ENCODE measurements at regions not wholly inside any gene's neighbourhood (a gene's known extent, or its start where the extent isn't known, plus 50 kb on each side); places are given as distances from the start of the nearest gene placed in this dataset.

DNA sequence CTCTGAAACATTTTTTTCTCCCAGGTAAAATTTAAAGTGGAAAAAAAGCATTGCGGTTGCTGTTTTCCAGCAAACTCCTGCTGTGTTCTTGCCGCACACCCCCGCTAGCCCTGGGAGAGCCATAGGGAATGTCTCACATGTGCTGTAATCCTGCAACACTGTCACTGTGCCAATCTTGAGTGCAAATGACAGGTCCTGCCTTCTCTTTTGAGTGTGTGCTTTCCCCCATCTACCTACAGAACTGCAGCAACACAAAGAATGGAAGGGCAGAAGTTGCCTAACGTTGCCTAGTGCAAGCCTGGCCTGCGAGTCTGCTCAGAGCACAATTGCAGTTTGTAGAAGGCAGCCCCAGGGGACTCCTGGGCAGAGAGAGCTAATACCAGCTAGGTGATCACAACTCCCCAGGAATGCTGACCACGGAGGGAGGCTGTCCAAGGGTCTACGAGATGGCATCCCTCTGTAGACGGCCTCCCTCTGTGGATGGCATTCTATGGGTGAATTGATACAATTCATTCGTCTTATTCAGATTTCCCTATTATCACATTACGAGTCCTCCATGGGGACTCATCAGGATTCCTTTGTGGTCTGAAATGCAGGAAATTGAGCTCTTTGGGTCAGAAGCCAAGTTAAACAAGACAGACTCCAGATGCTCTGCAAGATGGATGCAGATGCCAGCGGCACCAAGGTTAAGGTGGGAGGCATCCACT is 172.6 kb upstream of the S1PR3 start:
- Histone ChIP-seq H3K4me1 (peaks cover 15 to 32% (median 19%) of the 10 kb centered on the region in 4 donors), H3K4me3 (no peak overlapping the region), H3K27me3 (no peaks in the 10 kb centered on the region), H3K36me3 (no peaks in the 10 kb centered on the region), H3K9me3 (peaks cover 0 to 4% (median 0%) of the 10 kb centered on the region in 4 donors), H3K27ac (replicated peaks in 1 of 4) (no peak overlapping the region)
- intact Hi-C loops (cut with DNase I): no loop called here
- TF ChIP-seq, protein P1, sequence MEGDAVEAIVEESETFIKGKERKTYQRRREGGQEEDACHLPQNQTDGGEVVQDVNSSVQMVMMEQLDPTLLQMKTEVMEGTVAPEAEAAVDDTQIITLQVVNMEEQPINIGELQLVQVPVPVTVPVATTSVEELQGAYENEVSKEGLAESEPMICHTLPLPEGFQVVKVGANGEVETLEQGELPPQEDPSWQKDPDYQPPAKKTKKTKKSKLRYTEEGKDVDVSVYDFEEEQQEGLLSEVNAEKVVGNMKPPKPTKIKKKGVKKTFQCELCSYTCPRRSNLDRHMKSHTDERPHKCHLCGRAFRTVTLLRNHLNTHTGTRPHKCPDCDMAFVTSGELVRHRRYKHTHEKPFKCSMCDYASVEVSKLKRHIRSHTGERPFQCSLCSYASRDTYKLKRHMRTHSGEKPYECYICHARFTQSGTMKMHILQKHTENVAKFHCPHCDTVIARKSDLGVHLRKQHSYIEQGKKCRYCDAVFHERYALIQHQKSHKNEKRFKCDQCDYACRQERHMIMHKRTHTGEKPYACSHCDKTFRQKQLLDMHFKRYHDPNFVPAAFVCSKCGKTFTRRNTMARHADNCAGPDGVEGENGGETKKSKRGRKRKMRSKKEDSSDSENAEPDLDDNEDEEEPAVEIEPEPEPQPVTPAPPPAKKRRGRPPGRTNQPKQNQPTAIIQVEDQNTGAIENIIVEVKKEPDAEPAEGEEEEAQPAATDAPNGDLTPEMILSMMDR (IDR thresholded peaks at IDR 0.05): no peak
- TF ChIP-seq EP300 (IDR thresholded peaks at IDR 0.05): no peak
- TF ChIP-seq POLR2AphosphoS5 (IDR thresholded peaks at IDR 0.05): no peak
- TF ChIP-seq POLR2A (IDR thresholded peaks at IDR 0.05; ENCODE audit: low read depth): no peak
- peak; percentile 89 for DNase-seq (ENCODE audit: extremely low spot score)
- WGBS: 75% methylated on average over 9 of the region's 11 CpGs

DNA sequence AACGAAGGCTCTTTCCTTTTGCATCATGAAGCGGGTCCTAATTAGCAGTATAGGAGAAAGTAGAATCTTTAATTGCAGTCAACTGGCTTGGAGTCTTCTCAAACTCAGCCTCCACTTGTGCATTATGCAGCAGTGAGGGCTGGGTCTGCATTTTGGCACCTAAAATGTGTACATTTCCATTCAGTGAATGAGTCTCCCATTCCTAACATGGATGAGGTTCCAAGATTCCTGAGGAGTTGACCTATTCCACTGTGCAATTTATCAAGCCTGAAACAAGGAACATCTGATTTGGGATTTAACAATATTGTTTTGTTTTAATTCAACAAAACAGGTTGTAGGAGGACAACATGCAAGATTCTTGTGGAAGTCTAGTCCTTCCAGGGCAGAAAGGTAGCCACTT is 171.8 kb upstream of the S1PR3 start:
- peaks cover 9 to 24% (median 11%) of the 10 kb centered on the region in 4 donors for H3K4me1 ChIP-seq
- TF ChIP-seq EP300 (IDR thresholded peaks at IDR 0.05): no peak
- TF ChIP-seq, protein P1 (IDR thresholded peaks at IDR 0.05): no peak
- TF ChIP-seq POLR2AphosphoS5 (IDR thresholded peaks at IDR 0.05): no peak
- no peak for TF ChIP-seq POLR2A (IDR thresholded peaks at IDR 0.05; ENCODE audit: low read depth)
- H3K36me3 ChIP-seq: no peaks in the 10 kb centered on the region
- no peak for DNase-seq (ENCODE audit: extremely low spot score)
- 100% methylated on average over 2 of the region's 2 CpGs for WGBS
- H3K27ac ChIP-seq (replicated peaks in 1 of 4): no peak overlapping the region
- H3K27me3 ChIP-seq: no peaks in the 10 kb centered on the region
- H3K9me3 ChIP-seq: peaks cover 0 to 4% (median 0%) of the 10 kb centered on the region in 4 donors
- H3K4me3 ChIP-seq: no peak overlapping the region
- intact Hi-C loops (cut with DNase I): no loop called here

DNA sequence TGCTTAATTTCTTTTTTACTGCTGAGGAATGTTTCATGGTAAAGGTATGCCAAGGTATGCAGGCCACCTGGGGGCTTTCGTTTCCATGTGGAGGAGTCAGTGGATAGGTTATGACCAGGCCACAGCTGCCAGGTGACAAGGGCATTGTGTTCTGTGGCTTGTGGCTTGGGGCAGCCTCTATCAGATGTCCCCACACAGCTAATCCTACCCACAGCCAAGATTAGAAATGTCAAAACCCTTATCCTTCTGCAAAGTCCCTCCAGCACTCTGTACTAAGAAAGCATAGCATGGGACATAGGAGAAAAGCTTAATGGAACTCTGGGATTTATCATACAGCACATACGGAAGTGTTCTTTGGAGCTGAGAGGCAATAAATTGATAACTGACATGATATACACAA is 171.2 kb upstream of the S1PR3 start:
- H3K4me3 ChIP-seq: no peak overlapping the region
- intact Hi-C loops (cut with DNase I): no loop called here
- no peaks in the 10 kb centered on the region for H3K27me3 ChIP-seq
- WGBS: 83% methylated on average over 2 of the region's 2 CpGs
- H3K27ac ChIP-seq (replicated peaks in 1 of 4): no peak overlapping the region
- TF ChIP-seq, protein P1 (IDR thresholded peaks at IDR 0.05): no peak
- TF ChIP-seq EP300 (IDR thresholded peaks at IDR 0.05): no peak
- TF ChIP-seq POLR2A (IDR thresholded peaks at IDR 0.05; ENCODE audit: low read depth): no peak
- TF ChIP-seq POLR2AphosphoS5 (IDR thresholded peaks at IDR 0.05): no peak
- no peaks in the 10 kb centered on the region for H3K36me3 ChIP-seq
- peaks cover 4 to 18% (median 6%) of the 10 kb centered on the region in 4 donors for H3K4me1 ChIP-seq
- peak; percentile 66 for DNase-seq (ENCODE audit: extremely low spot score)
- H3K9me3 ChIP-seq: peaks cover 0 to 4% (median 0%) of the 10 kb centered on the region in 4 donors

DNA sequence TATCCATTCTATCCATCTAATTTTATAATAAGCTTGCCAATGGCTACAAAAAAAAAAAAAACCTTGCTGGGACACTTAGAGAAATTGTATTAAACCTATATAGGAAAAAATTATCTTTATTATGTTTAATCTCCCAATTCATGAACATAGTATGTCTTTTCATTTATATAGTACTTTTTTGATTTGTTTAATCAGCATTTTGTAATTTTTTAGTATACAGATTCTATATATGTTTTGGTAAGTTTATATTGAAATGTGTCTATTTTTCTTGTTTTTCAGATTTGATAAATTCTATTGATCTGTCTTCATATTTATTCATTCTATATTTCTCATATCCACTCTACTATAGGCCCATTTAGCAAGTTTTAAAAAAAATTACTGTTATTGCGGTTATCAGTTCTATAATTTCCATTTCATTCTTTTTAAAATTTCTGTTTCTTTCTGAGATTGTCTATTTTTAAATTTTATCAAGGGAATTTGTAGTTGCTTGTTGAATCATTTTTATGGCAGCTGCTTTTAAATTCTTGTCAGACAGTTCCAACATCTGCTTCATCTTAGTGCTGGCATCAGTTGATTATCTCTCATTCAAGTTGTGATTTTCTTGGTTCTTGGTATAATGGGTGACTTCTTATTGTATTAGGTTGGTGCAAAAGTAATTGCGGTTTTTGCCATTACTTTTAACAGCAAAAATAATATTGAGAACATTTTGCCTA is 170.1 kb upstream of the S1PR3 start:
- intact Hi-C loops (cut with DNase I): no loop called here
- Histone ChIP-seq H3K9me3 (peaks cover 0 to 4% (median 0%) of the 10 kb centered on the region in 4 donors), H3K27ac (replicated peaks in 1 of 4) (no peak overlapping the region), H3K4me3 (no peak overlapping the region), H3K27me3 (no peaks in the 10 kb centered on the region), H3K4me1 (peaks cover 0 to 12% (median 0%) of the 10 kb centered on the region in 4 donors), H3K36me3 (no peaks in the 10 kb centered on the region)
- TF ChIP-seq, protein P1 (IDR thresholded peaks at IDR 0.05): no peak
- TF ChIP-seq POLR2A (IDR thresholded peaks at IDR 0.05; ENCODE audit: low read depth): no peak
- no peak for TF ChIP-seq POLR2AphosphoS5 (IDR thresholded peaks at IDR 0.05)
- no peak for TF ChIP-seq EP300 (IDR thresholded peaks at IDR 0.05)
- 84% methylated on average over 2 of the region's 2 CpGs for WGBS
- DNase-seq (ENCODE audit: extremely low spot score): no peak
